ENCODE measurements at regions not wholly inside any gene's neighbourhood (a gene's known extent, or its start where the extent isn't known, plus 50 kb on each side); places are given as distances from the start of the nearest gene placed in this dataset.

GRCh38 chr6:15058200-15059061 is 187.4 kb upstream of the JARID2 start:
- Histone ChIP-seq H3K36me3 (no peaks in the 10 kb centered on the region), H3K4me1 (no peaks in the 10 kb centered on the region), H3K27ac (no peak overlapping the region), H3K27me3 (no peaks in the 10 kb centered on the region), H3K9me3 (peaks cover 0 to 4% of the 10 kb centered on the region in 2 donors), H3K4me3 (no peak overlapping the region)
- no peak for DNase-seq
- 75 to 79% methylated on average over 8 to 9 of the region's 9 CpGs for WGBS, 2 donors (ENCODE audit: low coverage in 1 of 2)
- no peak for TF ChIP-seq CTCF (IDR thresholded peaks at IDR 0.05)
- TF ChIP-seq EP300 (IDR thresholded peaks at IDR 0.05; ENCODE audit: low read depth): no peak
- no peak for TF ChIP-seq POLR2AphosphoS5 (IDR thresholded peaks at IDR 0.05)
- TF ChIP-seq POLR2A (IDR thresholded peaks at IDR 0.05): no peak
- intact Hi-C loops (cut with DNase I; ENCODE audit: low total_unique reads): no loop called here
- in situ Hi-C loops (cut with MboI; ENCODE audit: low pct_ligation_motif_present in 1 of 4, low pct_unique_long_range_greater_than_20kb in 1 of 4, low sequenced_read_pairs in 3 of 4): no loop called here

GRCh38 chr6:15061180-15061641 is 184.7 kb upstream of the JARID2 start:
- no peaks in the 10 kb centered on the region for H3K36me3 ChIP-seq
- peaks cover 0 to 4% of the 10 kb centered on the region in 2 donors for H3K9me3 ChIP-seq
- DNase-seq: no peak
- H3K27ac ChIP-seq: no peak overlapping the region
- in situ Hi-C loops (cut with MboI; ENCODE audit: low pct_ligation_motif_present in 1 of 4, low pct_unique_long_range_greater_than_20kb in 1 of 4, low sequenced_read_pairs in 3 of 4) (no loop called here), intact Hi-C loops (cut with DNase I; ENCODE audit: low total_unique reads) (no loop called here)
- TF ChIP-seq POLR2AphosphoS5 (IDR thresholded peaks at IDR 0.05) (no peak), POLR2A (IDR thresholded peaks at IDR 0.05) (no peak), CTCF (IDR thresholded peaks at IDR 0.05) (no peak), EP300 (IDR thresholded peaks at IDR 0.05; ENCODE audit: low read depth) (no peak)
- H3K4me1 ChIP-seq: no peaks in the 10 kb centered on the region
- WGBS, 2 donors (ENCODE audit: low coverage in 1 of 2): 69 to 70% methylated on average over 3 to 4 of the region's 4 CpGs
- no peaks in the 10 kb centered on the region for H3K27me3 ChIP-seq
- no peak overlapping the region for H3K4me3 ChIP-seq

GRCh38 chr6:15061908-15062515 is 183.9 kb upstream of the JARID2 start:
- no peak overlapping the region for H3K27ac ChIP-seq
- in situ Hi-C loops (cut with MboI; ENCODE audit: low pct_ligation_motif_present in 1 of 4, low pct_unique_long_range_greater_than_20kb in 1 of 4, low sequenced_read_pairs in 3 of 4) (no loop called here), intact Hi-C loops (cut with DNase I; ENCODE audit: low total_unique reads) (no loop called here)

More at GRCh38 chr6:15061908-15062515, 183.9 kb upstream of the JARID2 start:
- Histone ChIP-seq H3K36me3 (no peaks in the 10 kb centered on the region), H3K9me3 (peaks cover 0 to 4% of the 10 kb centered on the region in 2 donors), H3K4me1 (peaks cover 0 to 3% (median 0%) of the 10 kb centered on the region in 4 donors), H3K27me3 (no peaks in the 10 kb centered on the region), H3K4me3 (no peak overlapping the region)
- DNase-seq: no peak
- no peak for TF ChIP-seq CTCF (IDR thresholded peaks at IDR 0.05)
- whole genome bisulfite sequencing, 2 donors (ENCODE audit: low coverage in 1 of 2): 89% methylated on average over 3 to 6 of the region's 6 CpGs
